Fibroblast of gingiva (primary cell): ENCODE measurements at regions not wholly inside any gene's neighbourhood (a gene's known extent, or its start where the extent isn't known, plus 50 kb on each side); places are given as distances from the start of the nearest gene placed in this dataset.
"Not testable (repeated sequence)": the region's sequence is repeated elsewhere in the genome, so short reads cannot be mapped to it uniquely, and the experiment has no call there.

Experiments used
- DNase-seq: peaks from one replicate; pipeline ENCODE4 v3.0.0-alpha.2; 2011; ENCODE audit warnings: low read depth

GRCh38 chr3:103791786-103792515 is 1357.1 kb downstream of the ZPLD1 start:
- no peak for DNase-seq

- DNase-seq: no peak
Measured at GRCh38 chr3:103794656-103795055, 1359.8 kb downstream of the ZPLD1 start.

- no peak for DNase-seq
Measured at GRCh38 chr3:103796068-103796467, 1361.3 kb downstream of the ZPLD1 start.

GRCh38 chr3:103803787-103804186 is 1369.0 kb downstream of the ZPLD1 start:
- DNase-seq: no peak

GRCh38 chr3:103810167-103810566 is 1375.4 kb downstream of the ZPLD1 start:
- no peak for DNase-seq

- no peak for DNase-seq
Measured at GRCh38 chr3:103813955-103814354, 1379.1 kb downstream of the ZPLD1 start.

- DNase-seq: no peak
Measured at GRCh38 chr3:103818398-103818797, 1383.6 kb downstream of the ZPLD1 start.

- DNase-seq: no peak
Measured at GRCh38 chr3:103818800-103819199, 1384.0 kb downstream of the ZPLD1 start.

- no peak for DNase-seq
Measured at GRCh38 chr3:103825586-103825985, 1390.8 kb downstream of the ZPLD1 start.

- no peak for DNase-seq
Measured at GRCh38 chr3:103829723-103830326, 1395.0 kb downstream of the ZPLD1 start.

GRCh38 chr3:103847081-103848062 is 1412.6 kb downstream of the ZPLD1 start:
- DNase-seq: no peak

- DNase-seq: no peak
Measured at GRCh38 chr3:103851793-103852192, 1417.0 kb downstream of the ZPLD1 start.

- no peak for DNase-seq
Measured at GRCh38 chr3:103862415-103862814, 1427.6 kb downstream of the ZPLD1 start.

- no peak for DNase-seq
Measured at GRCh38 chr3:103863381-103863780, 1428.6 kb downstream of the ZPLD1 start.

- DNase-seq: no peak
Measured at GRCh38 chr3:103866113-103866512, 1431.3 kb downstream of the ZPLD1 start.

GRCh38 chr3:103873021-103873420 is 1438.2 kb downstream of the ZPLD1 start:
- no peak for DNase-seq

- no peak for DNase-seq
Measured at GRCh38 chr3:103873897-103874545, 1439.2 kb downstream of the ZPLD1 start.

- not testable (repeated sequence) for DNase-seq
Measured at GRCh38 chr3:103881809-103882208, 1447.0 kb downstream of the ZPLD1 start.

- no peak for DNase-seq
Measured at GRCh38 chr3:103889675-103890074, 1454.9 kb downstream of the ZPLD1 start.

GRCh38 chr3:103894162-103894822 is 1459.5 kb downstream of the ZPLD1 start:
- DNase-seq: no peak

- DNase-seq: no peak
Measured at GRCh38 chr3:103899328-103899727, 1464.5 kb downstream of the ZPLD1 start.

GRCh38 chr3:103904991-103905390 is 1461.7 kb upstream of the ALCAM start:
- DNase-seq: no peak
